NCI-H748 treated with DMSO at 0.1 percent for 48 hours (cell line): ENCODE measurements at regions not wholly inside any gene's neighbourhood (a gene's known extent, or its start where the extent isn't known, plus 50 kb on each side); places are given as distances from the start of the nearest gene placed in this dataset.
"Not testable (repeated sequence)": the region's sequence is repeated elsewhere in the genome, so short reads cannot be mapped to it uniquely, and the experiment has no call there.

Source experiments
- DNase-seq: peaks from one replicate; lab custom pipeline; 2025; lab: John Stamatoyannopoulos, UW

DNA sequence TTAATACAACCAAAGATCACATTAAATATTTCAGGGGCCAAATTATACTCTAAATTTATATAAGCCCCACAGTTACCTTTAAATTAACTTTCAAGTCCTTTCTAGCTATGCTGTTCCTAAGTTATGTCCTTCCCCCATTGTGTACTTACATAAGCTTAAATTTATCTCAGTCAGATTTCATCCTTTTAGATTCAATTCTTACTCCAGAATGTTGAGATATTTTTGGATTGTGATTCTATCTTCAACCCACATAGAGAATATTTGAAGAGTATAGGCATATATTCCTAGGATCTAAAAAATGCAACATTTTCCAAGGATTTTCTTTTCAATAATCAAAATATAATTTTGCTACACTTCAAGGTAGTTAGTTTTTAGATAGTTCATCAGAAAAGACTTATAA, 242.8 kb downstream of the KCNE4 start:
- no peak for DNase-seq

GRCh38 chr2:223297788-223298187, 245.8 kb downstream of the KCNE4 start:
- DNase-seq: no peak

GRCh38 chr2:223298329-223298728, 246.3 kb downstream of the KCNE4 start:
- DNase-seq: not testable (repeated sequence)

DNA sequence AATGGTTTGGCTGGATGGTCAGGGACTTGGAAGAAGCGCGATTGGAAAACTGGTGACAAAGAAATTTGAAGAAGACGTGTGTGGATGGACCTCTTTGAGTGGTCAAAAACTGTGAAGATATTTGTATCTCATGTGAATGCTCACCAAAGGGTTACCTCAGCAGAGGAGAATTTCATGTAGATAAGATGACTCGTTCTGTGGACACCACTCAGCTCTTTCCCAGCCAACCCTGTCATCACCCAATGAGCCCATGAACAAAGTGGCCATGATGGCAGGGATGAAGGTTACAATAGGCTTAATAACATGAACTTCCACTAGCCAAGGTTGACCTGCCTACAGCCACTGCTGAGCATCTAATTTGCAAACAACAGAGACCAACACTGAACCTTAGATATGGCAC, 248.3 kb downstream of the KCNE4 start:
- no peak for DNase-seq

- no peak for DNase-seq
These were observed 254.4 kb downstream of the KCNE4 start for GRCh38 chr2:223306371-223306770.

GRCh38 chr2:223311889-223312680, 260.1 kb downstream of the KCNE4 start:
- DNase-seq: no peak

GRCh38 chr2:223313101-223313500, 261.1 kb downstream of the KCNE4 start:
- no peak for DNase-seq

GRCh38 chr2:223314811-223315210, 262.8 kb downstream of the KCNE4 start:
- no peak for DNase-seq

GRCh38 chr2:223315813-223316212, 263.8 kb downstream of the KCNE4 start:
- DNase-seq: no peak

GRCh38 chr2:223316342-223316741, 264.4 kb downstream of the KCNE4 start:
- no peak for DNase-seq

GRCh38 chr2:223319601-223320000, 267.6 kb downstream of the KCNE4 start:
- DNase-seq: no peak

GRCh38 chr2:223324402-223324801, 272.4 kb downstream of the KCNE4 start:
- no peak for DNase-seq

DNA sequence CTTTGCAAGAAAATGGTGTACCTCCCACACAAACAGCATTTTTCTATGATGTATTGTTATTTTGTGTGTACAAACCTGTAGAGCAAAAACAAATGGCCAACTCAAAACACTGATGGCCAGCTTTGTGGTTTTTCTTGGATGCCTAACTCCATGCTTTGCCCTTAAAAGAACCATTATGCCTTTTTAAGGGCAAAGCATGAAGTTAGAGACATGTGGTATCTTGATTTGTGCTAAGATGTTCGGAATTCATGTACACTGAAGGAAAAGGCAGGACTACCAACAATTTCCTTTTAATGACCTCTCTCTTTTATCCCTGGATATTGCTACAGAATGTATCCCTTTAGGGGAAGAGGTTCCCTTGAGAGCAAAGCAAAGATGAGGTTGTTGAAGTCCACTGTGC, 273.6 kb downstream of the SCG2 start:
- DNase-seq: no peak

GRCh38 chr2:223330747-223331146, 271.4 kb downstream of the SCG2 start:
- not testable (repeated sequence) for DNase-seq

DNA sequence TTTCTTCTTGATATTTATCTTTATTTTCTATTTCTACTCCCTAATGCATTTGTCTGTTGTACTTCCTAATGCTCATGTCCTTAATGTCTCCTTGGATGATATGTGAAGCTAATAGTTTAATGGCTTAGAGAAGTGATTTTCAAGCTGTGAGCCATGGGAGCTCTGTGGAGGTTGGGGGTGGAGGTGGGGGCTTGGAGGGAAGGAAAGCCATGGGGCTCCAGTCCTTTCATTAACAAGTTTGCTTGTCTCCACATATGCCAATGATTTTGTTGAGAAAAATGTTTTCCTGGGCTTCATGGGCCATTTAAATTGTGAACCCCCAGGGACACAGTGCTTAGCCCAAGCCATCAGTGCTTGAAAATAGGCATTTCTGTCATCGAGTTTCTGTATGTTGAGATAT, 264.1 kb downstream of the SCG2 start:
- DNase-seq: no peak

GRCh38 chr2:223357076-223357475, 245.1 kb downstream of the SCG2 start:
- DNase-seq: no peak

GRCh38 chr2:223363085-223363484, 239.1 kb downstream of the SCG2 start:
- DNase-seq: peak; percentile 87

GRCh38 chr2:223365158-223365679, 236.9 kb downstream of the SCG2 start:
- DNase-seq: no peak

DNA sequence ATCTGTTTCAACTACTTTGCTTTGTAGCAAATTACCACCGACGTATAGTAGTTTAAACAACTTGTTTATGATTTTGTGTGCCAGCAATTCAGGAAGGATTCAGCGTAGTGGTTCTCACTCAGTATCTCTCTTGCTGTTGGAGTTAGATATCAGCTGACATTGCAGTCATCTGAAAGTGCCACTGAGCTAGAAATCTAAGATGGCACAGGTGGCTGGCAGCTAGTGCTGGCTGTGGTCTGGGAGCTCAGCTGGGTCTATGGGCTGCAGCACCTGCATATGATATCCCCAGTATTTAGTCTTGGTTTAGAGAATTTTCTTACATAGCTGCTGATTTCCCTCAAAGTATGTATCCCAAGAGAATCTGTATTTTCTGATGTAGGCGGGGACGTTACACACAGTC, 235.6 kb downstream of the SCG2 start:
- DNase-seq: no peak

GRCh38 chr2:223368481-223368880, 233.7 kb downstream of the SCG2 start:
- no peak for DNase-seq

- DNase-seq: no peak
These were observed 232.3 kb downstream of the SCG2 start for GRCh38 chr2:223369889-223370288.

DNA sequence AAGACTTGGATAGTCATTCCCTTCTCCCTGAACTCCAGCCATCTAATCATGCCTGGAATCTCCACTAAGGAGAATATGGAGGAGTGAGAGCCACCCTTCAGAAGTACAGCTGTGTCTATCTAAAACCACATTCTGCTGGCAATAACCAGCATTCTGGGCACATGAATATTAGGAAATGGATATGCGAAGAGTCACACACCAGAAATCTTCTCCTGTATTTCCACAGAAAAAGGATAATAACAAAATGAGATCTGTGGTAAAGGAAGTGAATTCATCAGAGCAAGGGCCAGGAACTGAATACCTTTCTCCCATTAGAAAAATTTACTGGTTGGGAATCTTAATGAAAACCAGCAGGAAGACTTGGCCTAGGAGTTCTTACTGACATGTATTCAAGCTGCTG, 218.8 kb downstream of the SCG2 start:
- no peak for DNase-seq

GRCh38 chr2:223386189-223386588, 216.0 kb downstream of the SCG2 start:
- no peak for DNase-seq

DNA sequence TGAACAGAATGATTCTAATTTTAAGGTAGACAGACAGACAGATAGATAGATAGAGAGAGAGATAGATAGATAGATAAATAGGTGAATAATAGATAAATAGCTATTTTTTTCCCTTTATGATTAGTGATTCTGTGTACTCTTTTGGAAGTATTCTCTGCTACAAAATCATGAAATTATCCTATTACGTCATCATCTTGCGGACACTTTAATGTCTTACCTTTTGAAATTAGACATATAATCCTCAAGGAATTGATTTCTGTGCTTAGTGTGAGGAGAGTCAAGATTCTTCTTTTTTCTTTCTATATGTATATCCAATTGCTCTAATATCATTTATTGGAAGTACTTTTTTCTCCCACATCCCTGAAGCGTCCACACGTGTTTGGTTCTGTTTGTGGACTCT, 215.2 kb downstream of the SCG2 start:
- DNase-seq: no peak
